Liver (tissue), 8 donors: ENCODE measurements at regions not wholly inside any gene's neighbourhood (a gene's known extent, or its start where the extent isn't known, plus 50 kb on each side); places are given as distances from the start of the nearest gene placed in this dataset.

Experiments
- DNase-seq: peaks from one replicate; pipeline ENCODE4 v3.0.0-alpha.2; 2017; ENCODE audit warnings: low spot score
- H3K27ac ChIP-seq, 2 donors: one replicate each; pipeline ENCODE4 v1.7.0; 2013; ENCODE audit warnings: inconsistent platforms in 2 of 2, low read length in 2 of 2, control low read depth in 1 of 2, low read depth in 1 of 2, mild to moderate bottlenecking in 1 of 2
- H3K27me3 ChIP-seq, 4 donors: one replicate each; pipeline versions ENCODE4 v1.6.1 to v1.7.0; 2013; ENCODE audit warnings: low read length in 3 of 4, inconsistent platforms in 1 of 4, mild to moderate bottlenecking in 1 of 4, moderate library complexity in 1 of 4; ENCODE audit not compliant: control insufficient read depth in 4 of 4, insufficient read depth in 4 of 4
- H3K36me3 ChIP-seq, 4 donors: one replicate each; pipeline versions ENCODE4 v1.6.1 to v1.7.0; 2013; ENCODE audit warnings: low read length in 3 of 4, mild to moderate bottlenecking in 3 of 4, low read depth in 1 of 4, moderate library complexity in 1 of 4; ENCODE audit not compliant: control insufficient read depth in 4 of 4, insufficient read depth in 3 of 4
- H3K4me1 ChIP-seq, 4 donors: one replicate each; pipeline versions ENCODE4 v1.6.1 to v1.7.0; 2013; ENCODE audit warnings: low read length in 3 of 4, mild to moderate bottlenecking in 3 of 4, moderate library complexity in 1 of 4; ENCODE audit not compliant: control insufficient read depth in 4 of 4, insufficient read depth in 4 of 4
- H3K4me3 ChIP-seq, 3 donors: one replicate each; pipeline versions ENCODE4 v1.6.1 to v1.7.0; 2013; ENCODE audit warnings: low read length in 3 of 3, control low read depth in 1 of 3, low read depth in 1 of 3, mild to moderate bottlenecking in 1 of 3
- H3K9ac ChIP-seq, 2 donors: one replicate each; pipeline ENCODE4 v1.7.0; 2013; ENCODE audit warnings: low read length in 2 of 2, mild to moderate bottlenecking in 2 of 2, moderate library complexity in 2 of 2, control low read depth in 1 of 2, low read depth in 1 of 2
- H3K9me3 ChIP-seq, 4 donors: one replicate each; pipeline versions ENCODE4 v1.6.1 to v1.7.0; 2013; ENCODE audit warnings: low read length in 3 of 4; ENCODE audit not compliant: control insufficient read depth in 4 of 4
- EGR1 ChIP-seq, 2 donors: IDR thresholded peaks; 2 replicates each; pipeline ENCODE4 v1.6.1; 2016 to 2018; ENCODE audit warnings: antibody characterized with exemption in 2 of 2, low read depth in 2 of 2
- FOXA1 ChIP-seq: IDR thresholded peaks from 2 replicates; pipeline ENCODE4 v1.6.1; 2016; ENCODE audit warnings: antibody characterized with exemption
- FOXA2 ChIP-seq: IDR thresholded peaks from 2 replicates; pipeline ENCODE4 v1.6.1; 2016; ENCODE audit warnings: antibody characterized with exemption
- GABPA ChIP-seq, 2 donors: IDR thresholded peaks in 1 of 2; conservative IDR thresholded peaks in 1 of 2; 2 replicates each; pipeline ENCODE4 v1.6.1; 2016; ENCODE audit warnings: antibody characterized with exemption in 2 of 2, mild to moderate bottlenecking in 1 of 2, moderate library complexity in 1 of 2
- HNF4A ChIP-seq, 2 donors: conservative IDR thresholded peaks; 2 replicates each; pipeline ENCODE4 v1.6.1; 2016; ENCODE audit warnings: antibody characterized with exemption in 2 of 2, mild to moderate bottlenecking in 2 of 2
- HNF4G ChIP-seq: IDR thresholded peaks from 2 replicates; pipeline ENCODE4 v1.6.1; 2016; ENCODE audit warnings: antibody characterized with exemption
- JUND ChIP-seq, 2 donors: IDR thresholded peaks; 2 replicates each; pipeline ENCODE4 v1.6.1; 2016; ENCODE audit warnings: antibody characterized with exemption in 2 of 2
- NR2F2 ChIP-seq: IDR thresholded peaks from 2 replicates; pipeline ENCODE4 v1.6.1; 2016; ENCODE audit warnings: antibody characterized with exemption
- RAD21 ChIP-seq, 2 donors: IDR thresholded peaks; 2 replicates each; pipeline ENCODE4 v1.6.1; 2016; ENCODE audit warnings: antibody characterized with exemption in 2 of 2, mild to moderate bottlenecking in 2 of 2
- RXRA ChIP-seq, 2 donors: IDR thresholded peaks; 2 replicates each; pipeline ENCODE4 v1.6.1; 2017 to 2018; ENCODE audit warnings: antibody characterized with exemption in 2 of 2, mild to moderate bottlenecking in 1 of 2
- SP1 ChIP-seq: IDR thresholded peaks from 2 replicates; pipeline ENCODE4 v1.6.1; 2018; ENCODE audit warnings: antibody characterized with exemption, mild to moderate bottlenecking
- TAF1 ChIP-seq: conservative IDR thresholded peaks from 2 replicates; pipeline ENCODE4 v1.6.1; 2016; ENCODE audit warnings: antibody characterized with exemption, mild to moderate bottlenecking
- YY1 ChIP-seq: IDR thresholded peaks from 2 replicates; pipeline ENCODE4 v1.6.1; 2016; ENCODE audit warnings: antibody characterized with exemption, mild to moderate bottlenecking
- ZBTB33 ChIP-seq: IDR thresholded peaks from 2 replicates; pipeline ENCODE4 v1.6.1; 2016; ENCODE audit warnings: antibody characterized with exemption
- WGBS: extraction: QIAGEN DNeasy Blood & Tissue Kit; methylation state at CpG from one replicate; pipeline ENCODE4 v1.1.7; 2013; 5-methylcytosine and 5-hydroxymethylcytosine counted together
- TF ChIP-seq, protein P1 (sequence below): IDR thresholded peaks from 2 replicates; pipeline ENCODE4 v1.6.1; 2016; ENCODE audit warnings: antibody characterized with exemption
- TF ChIP-seq, protein P2 (sequence below): fragments of 150-350 bp; IDR thresholded peaks from 2 replicates; pipeline ENCODE4 v1.5.1; 2017; ENCODE audit warnings: improper control_type of control experiment, low read depth, low read length; ENCODE audit not compliant: missing input control
- TF ChIP-seq, protein P3 (sequence below): IDR thresholded peaks from 2 replicates; pipeline ENCODE4 v1.6.1; 2016; ENCODE audit warnings: antibody characterized with exemption
- TF ChIP-seq, protein P4 (sequence below): IDR thresholded peaks from 2 replicates; pipeline ENCODE4 v1.6.1; 2016; ENCODE audit warnings: antibody characterized with exemption, mild to moderate bottlenecking
- donor health status: healthy.
- donor health status: healthy.
- donor health status: healthy.
- donor health status: healthy.
- donor health status: healthy.

DNA sequence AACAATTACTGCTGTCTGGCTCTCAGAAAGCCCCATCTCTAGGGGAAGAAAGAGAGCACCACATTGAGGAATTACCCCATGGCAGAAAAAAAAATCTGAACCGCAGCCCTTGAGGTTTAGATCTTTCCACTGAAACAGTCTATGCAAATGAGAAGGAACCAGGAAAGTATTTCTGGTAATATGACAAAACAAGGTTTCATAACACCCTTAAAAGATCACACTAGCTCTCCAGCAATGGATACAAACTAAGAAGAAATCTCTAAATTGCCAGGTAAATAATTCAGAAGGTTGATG lies 427.1 kb downstream of the PRELID2 start:
- no peak for DNase-seq
- no peaks in the 10 kb centered on the region for H3K4me1 ChIP-seq
- no peak overlapping the region for H3K27ac ChIP-seq
- H3K4me3 ChIP-seq, result no peak overlapping the region
- no peaks in the 10 kb centered on the region for H3K27me3 ChIP-seq
- WGBS, result 89% methylated on average over 1 of the region's 1 CpG
- H3K9me3 ChIP-seq, result peaks cover 1 to 10% (median 6%) of the 10 kb centered on the region in 4 donors
- no peak overlapping the region for H3K9ac ChIP-seq
- TF ChIP-seq, protein P1, sequence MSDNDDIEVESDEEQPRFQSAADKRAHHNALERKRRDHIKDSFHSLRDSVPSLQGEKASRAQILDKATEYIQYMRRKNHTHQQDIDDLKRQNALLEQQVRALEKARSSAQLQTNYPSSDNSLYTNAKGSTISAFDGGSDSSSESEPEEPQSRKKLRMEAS, result no peak
- TF ChIP-seq HNF4G, result no peak
- no peak for TF ChIP-seq NR2F2
- TF ChIP-seq RXRA (IDR thresholded peaks at IDR 0.05), result no peak
- TF ChIP-seq, protein P2, sequence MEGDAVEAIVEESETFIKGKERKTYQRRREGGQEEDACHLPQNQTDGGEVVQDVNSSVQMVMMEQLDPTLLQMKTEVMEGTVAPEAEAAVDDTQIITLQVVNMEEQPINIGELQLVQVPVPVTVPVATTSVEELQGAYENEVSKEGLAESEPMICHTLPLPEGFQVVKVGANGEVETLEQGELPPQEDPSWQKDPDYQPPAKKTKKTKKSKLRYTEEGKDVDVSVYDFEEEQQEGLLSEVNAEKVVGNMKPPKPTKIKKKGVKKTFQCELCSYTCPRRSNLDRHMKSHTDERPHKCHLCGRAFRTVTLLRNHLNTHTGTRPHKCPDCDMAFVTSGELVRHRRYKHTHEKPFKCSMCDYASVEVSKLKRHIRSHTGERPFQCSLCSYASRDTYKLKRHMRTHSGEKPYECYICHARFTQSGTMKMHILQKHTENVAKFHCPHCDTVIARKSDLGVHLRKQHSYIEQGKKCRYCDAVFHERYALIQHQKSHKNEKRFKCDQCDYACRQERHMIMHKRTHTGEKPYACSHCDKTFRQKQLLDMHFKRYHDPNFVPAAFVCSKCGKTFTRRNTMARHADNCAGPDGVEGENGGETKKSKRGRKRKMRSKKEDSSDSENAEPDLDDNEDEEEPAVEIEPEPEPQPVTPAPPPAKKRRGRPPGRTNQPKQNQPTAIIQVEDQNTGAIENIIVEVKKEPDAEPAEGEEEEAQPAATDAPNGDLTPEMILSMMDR, result no peak
- TF ChIP-seq FOXA1, result no peak
- no peak for TF ChIP-seq FOXA2
- no peak for TF ChIP-seq TAF1
- no peak for TF ChIP-seq SP1
- no peak for TF ChIP-seq GABPA (IDR thresholded peaks at IDR 0.05 in 1 of 2, conservative IDR thresholded peaks at IDR 0.05 in 1 of 2)
- no peak for TF ChIP-seq HNF4A (conservative IDR thresholded peaks at IDR 0.05)
- no peak for TF ChIP-seq RAD21 (IDR thresholded peaks at IDR 0.05)
- TF ChIP-seq JUND (IDR thresholded peaks at IDR 0.05), result no peak
- no peak for TF ChIP-seq EGR1 (IDR thresholded peaks at IDR 0.05; ENCODE audit: low read depth in 2 of 2)
- TF ChIP-seq ZBTB33, result no peak
- TF ChIP-seq, protein P3, sequence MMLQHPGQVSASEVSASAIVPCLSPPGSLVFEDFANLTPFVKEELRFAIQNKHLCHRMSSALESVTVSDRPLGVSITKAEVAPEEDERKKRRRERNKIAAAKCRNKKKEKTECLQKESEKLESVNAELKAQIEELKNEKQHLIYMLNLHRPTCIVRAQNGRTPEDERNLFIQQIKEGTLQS, result no peak
- TF ChIP-seq YY1, result no peak
- no peaks in the 10 kb centered on the region for H3K36me3 ChIP-seq

- no peak overlapping the region for H3K27ac ChIP-seq
- no peak for TF ChIP-seq FOXA1
- TF ChIP-seq, protein P2, result no peak
- no peak for TF ChIP-seq ZBTB33
- TF ChIP-seq FOXA2, result no peak
- TF ChIP-seq SP1, result no peak
- TF ChIP-seq RXRA (IDR thresholded peaks at IDR 0.05), result no peak
- TF ChIP-seq, protein P4, sequence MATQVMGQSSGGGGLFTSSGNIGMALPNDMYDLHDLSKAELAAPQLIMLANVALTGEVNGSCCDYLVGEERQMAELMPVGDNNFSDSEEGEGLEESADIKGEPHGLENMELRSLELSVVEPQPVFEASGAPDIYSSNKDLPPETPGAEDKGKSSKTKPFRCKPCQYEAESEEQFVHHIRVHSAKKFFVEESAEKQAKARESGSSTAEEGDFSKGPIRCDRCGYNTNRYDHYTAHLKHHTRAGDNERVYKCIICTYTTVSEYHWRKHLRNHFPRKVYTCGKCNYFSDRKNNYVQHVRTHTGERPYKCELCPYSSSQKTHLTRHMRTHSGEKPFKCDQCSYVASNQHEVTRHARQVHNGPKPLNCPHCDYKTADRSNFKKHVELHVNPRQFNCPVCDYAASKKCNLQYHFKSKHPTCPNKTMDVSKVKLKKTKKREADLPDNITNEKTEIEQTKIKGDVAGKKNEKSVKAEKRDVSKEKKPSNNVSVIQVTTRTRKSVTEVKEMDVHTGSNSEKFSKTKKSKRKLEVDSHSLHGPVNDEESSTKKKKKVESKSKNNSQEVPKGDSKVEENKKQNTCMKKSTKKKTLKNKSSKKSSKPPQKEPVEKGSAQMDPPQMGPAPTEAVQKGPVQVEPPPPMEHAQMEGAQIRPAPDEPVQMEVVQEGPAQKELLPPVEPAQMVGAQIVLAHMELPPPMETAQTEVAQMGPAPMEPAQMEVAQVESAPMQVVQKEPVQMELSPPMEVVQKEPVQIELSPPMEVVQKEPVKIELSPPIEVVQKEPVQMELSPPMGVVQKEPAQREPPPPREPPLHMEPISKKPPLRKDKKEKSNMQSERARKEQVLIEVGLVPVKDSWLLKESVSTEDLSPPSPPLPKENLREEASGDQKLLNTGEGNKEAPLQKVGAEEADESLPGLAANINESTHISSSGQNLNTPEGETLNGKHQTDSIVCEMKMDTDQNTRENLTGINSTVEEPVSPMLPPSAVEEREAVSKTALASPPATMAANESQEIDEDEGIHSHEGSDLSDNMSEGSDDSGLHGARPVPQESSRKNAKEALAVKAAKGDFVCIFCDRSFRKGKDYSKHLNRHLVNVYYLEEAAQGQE, result no peak
- no peak for TF ChIP-seq JUND (IDR thresholded peaks at IDR 0.05)
- no peak for TF ChIP-seq HNF4A (conservative IDR thresholded peaks at IDR 0.05)
- TF ChIP-seq, protein P3, result no peak
- no peak for TF ChIP-seq NR2F2
- TF ChIP-seq, protein P1, result no peak
- no peak for TF ChIP-seq HNF4G
- H3K9me3 ChIP-seq, result peaks cover 1 to 10% (median 6%) of the 10 kb centered on the region in 4 donors
- DNase-seq, result no peak
- H3K4me3 ChIP-seq, result no peak overlapping the region
- no peaks in the 10 kb centered on the region for H3K27me3 ChIP-seq
- no peaks in the 10 kb centered on the region for H3K4me1 ChIP-seq
- 52% methylated on average over 2 of the region's 2 CpGs for WGBS
- no peak overlapping the region for H3K9ac ChIP-seq
- H3K36me3 ChIP-seq, result no peaks in the 10 kb centered on the region
These were observed 427.7 kb downstream of the PRELID2 start for GRCh38 chr5:145407300-145408047.
